ENCODE measurements at regions not wholly inside any gene's neighbourhood (a gene's known extent, or its start where the extent isn't known, plus 50 kb on each side); places are given as distances from the start of the nearest gene placed in this dataset.

GRCh38 chr3:84906065-84906464, 52.7 kb upstream of the CADM2 start:
- TF ChIP-seq ARNTL (CRISPR knock-in tag; IDR thresholded peaks at IDR 0.05; ENCODE audit: borderline replicate concordance, low read depth) (no peak), RARB (CRISPR knock-in tag; IDR thresholded peaks at IDR 0.05) (no peak), PATZ1 (CRISPR knock-in tag; IDR thresholded peaks at IDR 0.05; ENCODE audit: borderline replicate concordance) (no peak), ZFP30 (CRISPR knock-in tag; IDR thresholded peaks at IDR 0.05) (no peak), CSDC2 (CRISPR knock-in tag; IDR thresholded peaks at IDR 0.05) (no peak), TOX (CRISPR knock-in tag; IDR thresholded peaks at IDR 0.05; ENCODE audit: borderline replicate concordance) (no peak), ISL1 (CRISPR knock-in tag; IDR thresholded peaks at IDR 0.05) (no peak)
- TF ChIP-seq, protein P1, sequence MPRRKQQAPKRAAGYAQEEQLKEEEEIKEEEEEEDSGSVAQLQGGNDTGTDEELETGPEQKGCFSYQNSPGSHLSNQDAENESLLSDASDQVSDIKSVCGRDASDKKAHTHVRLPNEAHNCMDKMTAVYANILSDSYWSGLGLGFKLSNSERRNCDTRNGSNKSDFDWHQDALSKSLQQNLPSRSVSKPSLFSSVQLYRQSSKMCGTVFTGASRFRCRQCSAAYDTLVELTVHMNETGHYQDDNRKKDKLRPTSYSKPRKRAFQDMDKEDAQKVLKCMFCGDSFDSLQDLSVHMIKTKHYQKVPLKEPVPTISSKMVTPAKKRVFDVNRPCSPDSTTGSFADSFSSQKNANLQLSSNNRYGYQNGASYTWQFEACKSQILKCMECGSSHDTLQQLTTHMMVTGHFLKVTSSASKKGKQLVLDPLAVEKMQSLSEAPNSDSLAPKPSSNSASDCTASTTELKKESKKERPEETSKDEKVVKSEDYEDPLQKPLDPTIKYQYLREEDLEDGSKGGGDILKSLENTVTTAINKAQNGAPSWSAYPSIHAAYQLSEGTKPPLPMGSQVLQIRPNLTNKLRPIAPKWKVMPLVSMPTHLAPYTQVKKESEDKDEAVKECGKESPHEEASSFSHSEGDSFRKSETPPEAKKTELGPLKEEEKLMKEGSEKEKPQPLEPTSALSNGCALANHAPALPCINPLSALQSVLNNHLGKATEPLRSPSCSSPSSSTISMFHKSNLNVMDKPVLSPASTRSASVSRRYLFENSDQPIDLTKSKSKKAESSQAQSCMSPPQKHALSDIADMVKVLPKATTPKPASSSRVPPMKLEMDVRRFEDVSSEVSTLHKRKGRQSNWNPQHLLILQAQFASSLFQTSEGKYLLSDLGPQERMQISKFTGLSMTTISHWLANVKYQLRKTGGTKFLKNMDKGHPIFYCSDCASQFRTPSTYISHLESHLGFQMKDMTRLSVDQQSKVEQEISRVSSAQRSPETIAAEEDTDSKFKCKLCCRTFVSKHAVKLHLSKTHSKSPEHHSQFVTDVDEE (CRISPR knock-in tag; IDR thresholded peaks at IDR 0.05), result no peak
- TF ChIP-seq, protein P2, sequence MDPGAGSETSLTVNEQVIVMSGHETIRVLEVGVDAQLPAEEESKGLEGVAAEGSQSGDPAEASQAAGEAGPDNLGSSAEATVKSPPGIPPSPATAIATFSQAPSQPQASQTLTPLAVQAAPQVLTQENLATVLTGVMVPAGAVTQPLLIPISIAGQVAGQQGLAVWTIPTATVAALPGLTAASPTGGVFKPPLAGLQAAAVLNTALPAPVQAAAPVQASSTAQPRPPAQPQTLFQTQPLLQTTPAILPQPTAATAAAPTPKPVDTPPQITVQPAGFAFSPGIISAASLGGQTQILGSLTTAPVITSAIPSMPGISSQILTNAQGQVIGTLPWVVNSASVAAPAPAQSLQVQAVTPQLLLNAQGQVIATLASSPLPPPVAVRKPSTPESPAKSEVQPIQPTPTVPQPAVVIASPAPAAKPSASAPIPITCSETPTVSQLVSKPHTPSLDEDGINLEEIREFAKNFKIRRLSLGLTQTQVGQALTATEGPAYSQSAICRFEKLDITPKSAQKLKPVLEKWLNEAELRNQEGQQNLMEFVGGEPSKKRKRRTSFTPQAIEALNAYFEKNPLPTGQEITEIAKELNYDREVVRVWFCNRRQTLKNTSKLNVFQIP (CRISPR knock-in tag; IDR thresholded peaks at IDR 0.05; ENCODE audit: borderline replicate concordance, low read depth), result no peak
- TF ChIP-seq, protein P3, sequence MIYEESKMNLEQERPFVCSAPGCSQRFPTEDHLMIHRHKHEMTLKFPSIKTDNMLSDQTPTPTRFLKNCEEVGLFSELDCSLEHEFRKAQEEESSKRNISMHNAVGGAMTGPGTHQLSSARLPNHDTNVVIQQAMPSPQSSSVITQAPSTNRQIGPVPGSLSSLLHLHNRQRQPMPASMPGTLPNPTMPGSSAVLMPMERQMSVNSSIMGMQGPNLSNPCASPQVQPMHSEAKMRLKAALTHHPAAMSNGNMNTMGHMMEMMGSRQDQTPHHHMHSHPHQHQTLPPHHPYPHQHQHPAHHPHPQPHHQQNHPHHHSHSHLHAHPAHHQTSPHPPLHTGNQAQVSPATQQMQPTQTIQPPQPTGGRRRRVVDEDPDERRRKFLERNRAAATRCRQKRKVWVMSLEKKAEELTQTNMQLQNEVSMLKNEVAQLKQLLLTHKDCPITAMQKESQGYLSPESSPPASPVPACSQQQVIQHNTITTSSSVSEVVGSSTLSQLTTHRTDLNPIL (CRISPR knock-in tag; IDR thresholded peaks at IDR 0.05; ENCODE audit: low read depth), result no peak
